SU-DHL-6 (cell line): ENCODE measurements at regions not wholly inside any gene's neighbourhood (a gene's known extent, or its start where the extent isn't known, plus 50 kb on each side); places are given as distances from the start of the nearest gene placed in this dataset.

Experiments
- H2AFZ ChIP-seq: fragments of 200-600 bp; sonication (generic); 2 replicates; pipeline ENCODE4 v1.6.1; 2014; ENCODE audit warnings: low read depth, mild to moderate bottlenecking, moderate library complexity, mixed read lengths, antibody characterized with exemption, low read length; ENCODE audit not compliant: severe bottlenecking
- H3F3A ChIP-seq: fragments of 200-600 bp; shearing (Covaris generic); 2 replicates; pipeline ENCODE4 v1.6.0; 2016; ENCODE audit warnings: antibody characterized with exemption, mild to moderate bottlenecking; ENCODE audit not compliant: insufficient read depth
- H3K27ac ChIP-seq: fragments of 200-600 bp; sonication (generic); 2 replicates; pipeline ENCODE4 v1.5.1; 2016; ENCODE audit warnings: low read depth, mild to moderate bottlenecking, low read length, moderate library complexity, mixed read lengths
- H3K27me3 ChIP-seq: fragments of 200-600 bp; sonication (generic), shearing (Covaris generic); 2 replicates; pipeline ENCODE4 v1.6.0; 2014; ENCODE audit warnings: mild to moderate bottlenecking, low read length
- H3K36me3 ChIP-seq: fragments of 200-600 bp; sonication (generic); 2 replicates; pipeline ENCODE4 v1.6.1; 2014; ENCODE audit warnings: mild to moderate bottlenecking, low read length, mixed read lengths
- H3K4me2 ChIP-seq: fragments of 300-600, 200-600 bp; shearing (Covaris generic), sonication (generic); 2 replicates; pipeline ENCODE4 v1.6.0; 2014; ENCODE audit warnings: low read length, low read depth, mild to moderate bottlenecking; ENCODE audit not compliant: poor library complexity, severe bottlenecking
- H3K4me3 ChIP-seq: fragments of 200-600 bp; sonication (generic); 2 replicates; pipeline ENCODE4 v1.5.1; 2014; ENCODE audit warnings: antibody characterized with exemption, low read length, mild to moderate bottlenecking, mixed read lengths; ENCODE audit not compliant: insufficient read depth, poor library complexity, severe bottlenecking
- H3K79me2 ChIP-seq: fragments of 200-600 bp; sonication (generic); 2 replicates; pipeline ENCODE4 v1.6.1; 2014; ENCODE audit warnings: mild to moderate bottlenecking, low read length, moderate library complexity; ENCODE audit not compliant: insufficient read depth
- H3K9ac ChIP-seq: fragments of 200-600 bp; sonication (generic); 2 replicates; pipeline ENCODE4 v1.7.0; 2014; ENCODE audit warnings: mild to moderate bottlenecking, low read length
- H3K9me2 ChIP-seq: fragments of 200-600 bp; sonication (generic); replicated peaks from 2 replicates; pipeline ENCODE4 v1.6.1; 2014; ENCODE audit warnings: low read length; ENCODE audit not compliant: insufficient read depth
- H3K9me3 ChIP-seq: fragments of 200-600 bp; sonication (generic); 2 replicates; pipeline ENCODE4 v1.6.1; 2014; ENCODE audit warnings: low read length, mixed read lengths; ENCODE audit not compliant: insufficient read depth
- H4K20me1 ChIP-seq: fragments of 200-600 bp; sonication (generic); 2 replicates; pipeline ENCODE4 v1.6.1; 2014; ENCODE audit warnings: low read depth, mild to moderate bottlenecking, antibody characterized with exemption, low read length, moderate library complexity, mixed read lengths
- EZH2phosphoT487 ChIP-seq: fragments of 200-600 bp; sonication (generic), shearing (Covaris generic); conservative IDR thresholded peaks from 2 replicates; pipeline ENCODE4 v1.6.1; 2018; ENCODE audit warnings: mild to moderate bottlenecking, antibody characterized with exemption, low read length, moderate library complexity, mixed read lengths
- TF ChIP-seq, protein P1 (sequence below): fragments of 200-600 bp; sonication (generic); IDR thresholded peaks from one replicate; pipeline ENCODE4 v1.5.1; 2017; ENCODE audit warnings: antibody characterized with exemption, mild to moderate bottlenecking, low read length, moderate library complexity; ENCODE audit not compliant: insufficient read depth, poor library complexity, severe bottlenecking

DNA sequence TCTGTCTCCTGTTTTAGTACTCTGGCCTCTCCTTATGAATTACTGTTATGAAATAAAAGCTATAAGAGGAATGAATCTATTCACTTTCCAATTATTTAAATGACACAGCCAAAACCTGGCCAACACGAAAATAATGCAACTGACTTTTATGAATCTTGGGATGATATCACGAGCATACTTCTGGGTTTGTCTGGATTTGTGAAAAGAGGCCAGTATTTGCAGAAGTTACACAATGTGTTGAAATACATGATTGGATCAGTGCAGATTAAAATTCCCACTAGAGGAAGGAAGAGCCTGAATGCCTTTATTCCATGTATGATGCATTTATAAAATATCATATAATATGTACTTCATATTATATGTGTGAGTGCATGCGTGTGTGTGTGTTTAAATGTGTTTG, 418.2 kb downstream of the GRB14 start:
- H3K36me3 ChIP-seq, result no peaks in the 10 kb centered on the region
- TF ChIP-seq, protein P1, sequence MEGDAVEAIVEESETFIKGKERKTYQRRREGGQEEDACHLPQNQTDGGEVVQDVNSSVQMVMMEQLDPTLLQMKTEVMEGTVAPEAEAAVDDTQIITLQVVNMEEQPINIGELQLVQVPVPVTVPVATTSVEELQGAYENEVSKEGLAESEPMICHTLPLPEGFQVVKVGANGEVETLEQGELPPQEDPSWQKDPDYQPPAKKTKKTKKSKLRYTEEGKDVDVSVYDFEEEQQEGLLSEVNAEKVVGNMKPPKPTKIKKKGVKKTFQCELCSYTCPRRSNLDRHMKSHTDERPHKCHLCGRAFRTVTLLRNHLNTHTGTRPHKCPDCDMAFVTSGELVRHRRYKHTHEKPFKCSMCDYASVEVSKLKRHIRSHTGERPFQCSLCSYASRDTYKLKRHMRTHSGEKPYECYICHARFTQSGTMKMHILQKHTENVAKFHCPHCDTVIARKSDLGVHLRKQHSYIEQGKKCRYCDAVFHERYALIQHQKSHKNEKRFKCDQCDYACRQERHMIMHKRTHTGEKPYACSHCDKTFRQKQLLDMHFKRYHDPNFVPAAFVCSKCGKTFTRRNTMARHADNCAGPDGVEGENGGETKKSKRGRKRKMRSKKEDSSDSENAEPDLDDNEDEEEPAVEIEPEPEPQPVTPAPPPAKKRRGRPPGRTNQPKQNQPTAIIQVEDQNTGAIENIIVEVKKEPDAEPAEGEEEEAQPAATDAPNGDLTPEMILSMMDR, result no peak
- no peak for TF ChIP-seq EZH2phosphoT487

DNA sequence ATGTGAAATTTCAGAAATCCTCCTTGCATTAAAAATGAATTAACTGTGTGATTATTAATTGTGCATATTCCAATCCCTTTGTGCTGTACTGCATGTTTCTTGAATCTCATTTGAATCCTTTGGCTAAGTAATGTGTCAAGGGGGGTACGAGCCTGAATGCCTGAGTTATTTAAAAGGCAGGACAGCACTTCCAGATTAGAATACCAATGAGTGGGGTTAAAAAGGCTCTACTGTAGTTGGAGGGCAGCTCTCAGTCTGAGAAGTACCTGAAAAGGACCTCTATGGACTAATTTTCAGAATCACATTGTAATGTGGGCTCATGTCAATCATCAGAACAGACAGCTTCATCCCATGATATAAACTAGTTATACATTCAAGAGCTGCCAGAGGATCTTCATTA, 423.0 kb downstream of the GRB14 start:
- no peak overlapping the region for H2AFZ ChIP-seq
- H3K79me2 ChIP-seq, result no peaks in the 10 kb centered on the region
- H3F3A ChIP-seq, result no peaks in the 10 kb centered on the region
- no peaks in the 10 kb centered on the region for H3K9me2 ChIP-seq
- H3K9ac ChIP-seq, result no peak overlapping the region
- no peaks in the 10 kb centered on the region for H3K36me3 ChIP-seq
- TF ChIP-seq EZH2phosphoT487, result no peak
- H3K27me3 ChIP-seq, result no peaks in the 10 kb centered on the region
- no peaks in the 10 kb centered on the region for H4K20me1 ChIP-seq
- H3K4me2 ChIP-seq, result no peak overlapping the region
- no peaks in the 10 kb centered on the region for H3K9me3 ChIP-seq
- no peak overlapping the region for H3K4me3 ChIP-seq
- no peak overlapping the region for H3K27ac ChIP-seq

More for the DNA sequence above, 418.2 kb downstream of the GRB14 start:
- H3K4me3 ChIP-seq, result no peak overlapping the region
- H2AFZ ChIP-seq, result no peak overlapping the region
- no peak overlapping the region for H3K4me2 ChIP-seq
- no peak overlapping the region for H3K27ac ChIP-seq
- H3F3A ChIP-seq, result no peaks in the 10 kb centered on the region
- no peak overlapping the region for H3K9ac ChIP-seq
- no peaks in the 10 kb centered on the region for H3K9me3 ChIP-seq
- H3K27me3 ChIP-seq, result no peaks in the 10 kb centered on the region
- H3K9me2 ChIP-seq, result no peaks in the 10 kb centered on the region
- H4K20me1 ChIP-seq, result no peaks in the 10 kb centered on the region
- no peaks in the 10 kb centered on the region for H3K79me2 ChIP-seq

DNA sequence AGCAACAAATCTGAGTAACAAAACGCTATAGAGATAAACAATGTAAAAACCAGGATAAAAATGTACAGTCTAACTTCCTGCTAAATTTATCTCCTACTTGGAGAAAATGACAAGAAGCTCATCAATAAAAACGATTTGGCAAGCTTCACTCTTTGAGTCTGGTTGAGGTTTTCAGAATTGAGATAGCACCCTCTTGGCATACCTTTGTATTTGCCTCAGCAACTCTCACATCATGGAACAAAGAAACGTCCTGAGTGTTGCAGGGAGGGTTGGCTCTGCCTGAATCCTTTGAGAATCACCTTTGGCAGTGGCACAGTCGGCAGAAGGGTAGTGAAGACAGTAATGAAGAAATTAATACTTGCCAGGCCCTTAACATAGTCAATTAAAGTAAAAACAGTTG, 430.6 kb downstream of the GRB14 start:
- no peak for TF ChIP-seq EZH2phosphoT487
- TF ChIP-seq, protein P1, result no peak
- Histone ChIP-seq H3K79me2 (no peaks in the 10 kb centered on the region), H4K20me1 (no peaks in the 10 kb centered on the region), H3K4me2 (no peak overlapping the region), H2AFZ (no peak overlapping the region), H3K27ac (no peak overlapping the region), H3F3A (no peaks in the 10 kb centered on the region), H3K4me3 (no peak overlapping the region), H3K27me3 (no peaks in the 10 kb centered on the region), H3K9ac (no peak overlapping the region), H3K9me3 (no peaks in the 10 kb centered on the region), H3K9me2 (no peaks in the 10 kb centered on the region), H3K36me3 (no peaks in the 10 kb centered on the region)

DNA sequence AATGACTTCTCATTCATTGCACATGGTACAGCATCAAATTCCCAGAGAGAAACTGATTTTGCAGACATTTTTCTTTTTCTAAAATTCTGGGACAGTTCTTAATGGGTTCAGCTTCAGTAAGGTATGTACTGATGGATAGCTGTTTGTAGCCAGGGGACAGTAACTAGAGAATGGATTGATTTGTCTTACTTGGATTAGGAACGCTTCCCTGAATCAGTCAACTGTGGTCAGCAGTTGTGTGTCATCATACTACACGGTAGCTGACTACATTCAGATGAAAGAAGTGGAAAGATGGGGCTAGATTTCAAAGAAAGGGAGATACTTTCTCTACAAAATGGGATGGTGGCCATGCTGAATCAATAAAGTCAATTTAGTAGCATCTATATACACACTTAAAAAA, 431.4 kb downstream of the GRB14 start:
- H3K9ac ChIP-seq, result no peak overlapping the region
- no peak overlapping the region for H3K4me2 ChIP-seq
- H3K79me2 ChIP-seq, result no peaks in the 10 kb centered on the region
- H3K36me3 ChIP-seq, result no peaks in the 10 kb centered on the region
- no peak overlapping the region for H2AFZ ChIP-seq
- H3K4me3 ChIP-seq, result no peak overlapping the region
- H3K27me3 ChIP-seq, result no peaks in the 10 kb centered on the region
- H3K9me3 ChIP-seq, result no peaks in the 10 kb centered on the region
- no peak overlapping the region for H3K27ac ChIP-seq
- H3F3A ChIP-seq, result no peaks in the 10 kb centered on the region
- H3K9me2 ChIP-seq, result no peaks in the 10 kb centered on the region
- no peaks in the 10 kb centered on the region for H4K20me1 ChIP-seq
- TF ChIP-seq, protein P1, result no peak
- no peak for TF ChIP-seq EZH2phosphoT487
